IMR-90 (cell line): ENCODE measurements at regions not wholly inside any gene's neighbourhood (a gene's known extent, or its start where the extent isn't known, plus 50 kb on each side); places are given as distances from the start of the nearest gene placed in this dataset.

ENCODE experiments used
- ATAC-seq: fragments of 200-7000 bp; cut with Tn5 transposase; 2 replicates; pipeline ENCODE4 v1.9.1; 2020; ENCODE audit warnings: low read depth, mild to moderate bottlenecking, moderate library complexity
- BruUV-seq: library from RNA; stranded (reverse); fragments of 400-500 nt; replicated peaks from 2 replicates; lab custom pipeline; 2021; lab: Mats Ljungman, UMichigan
- CTCF ChIA-PET: fragments of 300-600 bp; formaldehyde crosslinking; extraction: SDS; loops from one replicate; lab custom pipeline; 2021; ENCODE audit warnings: antibody characterized with exemption; lab: Yijun Ruan, JAX
- POLR2A ChIA-PET: fragments of 300-600 bp; sonication (Branson Sonifier 250); formaldehyde crosslinking; loops from one replicate; lab custom pipeline; 2022; ENCODE audit warnings: antibody characterized with exemption; ENCODE audit not compliant: unreplicated experiment; lab: Charles Lee
- DNase-seq: peaks from one replicate; pipeline ENCODE4 v3.0.0; 2013
- H2AFZ ChIP-seq: replicated peaks from 2 replicates; pipeline ENCODE3; 2013; ENCODE audit warnings: low read length, mild to moderate bottlenecking; ENCODE audit not compliant: poor library complexity
- H2AK5ac ChIP-seq: 2 replicates; pipeline ENCODE4 v1.6.1; 2013; ENCODE audit warnings: low read depth, low read length, inconsistent platforms
- H2AK9ac ChIP-seq: replicated peaks from 2 replicates; pipeline ENCODE3; 2013; ENCODE audit warnings: mild to moderate bottlenecking, low read depth, low read length, moderate library complexity; ENCODE audit not compliant: poor library complexity
- H2BK120ac ChIP-seq: 2 replicates; pipeline ENCODE4 v1.6.1; 2013; ENCODE audit warnings: low read depth, low read length, inconsistent platforms
- H2BK15ac ChIP-seq: 3 replicates; pipeline ENCODE4 v1.6.1; 2013; ENCODE audit warnings: low read depth, low read length, inconsistent platforms
- H2BK20ac ChIP-seq: 2 replicates; pipeline ENCODE4 v1.6.1; 2013; ENCODE audit warnings: low read depth, mild to moderate bottlenecking, inconsistent platforms, low read length, moderate library complexity
- H2BK5ac ChIP-seq: 2 replicates; pipeline ENCODE4 v1.6.1; 2013; ENCODE audit warnings: mild to moderate bottlenecking, low read depth, low read length, inconsistent platforms; ENCODE audit not compliant: poor library complexity, severe bottlenecking
- H3K14ac ChIP-seq: replicated peaks from 2 replicates; pipeline ENCODE4 v1.6.1; 2013; ENCODE audit warnings: low read depth, low read length, inconsistent platforms
- H3K18ac ChIP-seq: 2 replicates; pipeline ENCODE4 v1.6.1; 2013; ENCODE audit warnings: low read depth, low read length, control low read depth
- H3K23ac ChIP-seq: 2 replicates; pipeline ENCODE4 v1.6.1; 2013; ENCODE audit warnings: low read depth, low read length, inconsistent platforms
- H3K27ac ChIP-seq: 2 replicates; pipeline ENCODE4 v1.5.1; 2013; ENCODE audit warnings: mild to moderate bottlenecking, control low read depth, low read length; ENCODE audit not compliant: insufficient read depth
- H3K27me3 ChIP-seq: 2 replicates; pipeline ENCODE4 v1.6.1; 2013; ENCODE audit warnings: low read length; ENCODE audit not compliant: control insufficient read depth, insufficient read depth
- H3K36me3 ChIP-seq: 2 replicates; pipeline ENCODE4 v1.6.1; 2013; ENCODE audit warnings: low read length, mixed read lengths; ENCODE audit not compliant: control insufficient read depth, insufficient read depth
- H3K4ac ChIP-seq: 2 replicates; pipeline ENCODE4 v1.6.1; 2013; ENCODE audit warnings: low read depth, low read length, inconsistent platforms
- H3K4me1 ChIP-seq: 2 replicates; pipeline ENCODE4 v1.6.1; 2013; ENCODE audit warnings: low read length, mixed read lengths; ENCODE audit not compliant: control insufficient read depth, insufficient read depth
- H3K4me2 ChIP-seq: 2 replicates; pipeline ENCODE4 v1.6.1; 2013; ENCODE audit warnings: low read depth, mild to moderate bottlenecking, control low read depth, low read length, moderate library complexity
- H3K4me3 ChIP-seq: 2 replicates; pipeline ENCODE4 v1.5.1; 2013; ENCODE audit warnings: low read depth, mild to moderate bottlenecking, control low read depth, low read length, moderate library complexity; ENCODE audit not compliant: insufficient read depth
- H3K56ac ChIP-seq: 2 replicates; pipeline ENCODE4 v1.6.1; 2013; ENCODE audit warnings: low read length, inconsistent platforms; ENCODE audit not compliant: insufficient read depth; ENCODE audit errors: extremely low read depth
- H3K79me1 ChIP-seq, 2 experiments: 2 replicates each; pipeline ENCODE4 v1.6.1; 2013; ENCODE audit warnings: low read length in 2 of 2, inconsistent platforms in 1 of 2, low read depth in 1 of 2
- H3K9ac ChIP-seq: 2 replicates; pipeline ENCODE4 v1.6.1; 2013; ENCODE audit warnings: low read depth, low read length, control low read depth
- H3K9me1 ChIP-seq: 2 replicates; pipeline ENCODE4 v1.6.1; 2013; ENCODE audit warnings: low read length, inconsistent platforms; ENCODE audit not compliant: insufficient read depth
- H3K9me3 ChIP-seq: 2 replicates; pipeline ENCODE4 v1.6.1; 2013; ENCODE audit warnings: low read length; ENCODE audit not compliant: control insufficient read depth, insufficient read depth
- H4K20me1 ChIP-seq: 2 replicates; pipeline ENCODE4 v1.6.1; 2013; ENCODE audit warnings: low read length, inconsistent platforms; ENCODE audit not compliant: insufficient read depth
- H4K5ac ChIP-seq: 2 replicates; pipeline ENCODE4 v1.6.1; 2013; ENCODE audit warnings: mild to moderate bottlenecking, low read depth, low read length, control low read depth
- H4K8ac ChIP-seq, 2 experiments: 2 replicates each; pipeline ENCODE4 v1.6.1; 2013; ENCODE audit warnings: low read depth in 2 of 2, low read length in 2 of 2, control low read depth in 1 of 2, inconsistent platforms in 1 of 2
- H4K91ac ChIP-seq: 2 replicates; pipeline ENCODE4 v1.6.1; 2013; ENCODE audit warnings: low read depth, low read length, inconsistent platforms; ENCODE audit not compliant: insufficient read depth
- BHLHE40 ChIP-seq: fragments of 150-350 bp; IDR thresholded peaks from 2 replicates; pipeline ENCODE4 v1.6.1; 2016; ENCODE audit warnings: mild to moderate bottlenecking, low read depth, low read length
- CEBPB ChIP-seq: IDR thresholded peaks from 2 replicates; pipeline ENCODE4 v1.6.1; 2012; ENCODE audit warnings: low read depth, low read length, improper control_type of control experiment
- CHD1 ChIP-seq: IDR thresholded peaks from 2 replicates; pipeline ENCODE4 v1.6.1; 2012; ENCODE audit warnings: low read depth, low read length, improper control_type of control experiment
- CTCF ChIP-seq: conservative IDR thresholded peaks from 2 replicates; pipeline ENCODE4 v1.5.1; 2012; ENCODE audit warnings: mild to moderate bottlenecking, low read depth, low read length, improper control_type of control experiment
- ELK1 ChIP-seq: fragments of 150-350 bp; IDR thresholded peaks from 2 replicates; pipeline ENCODE4 v1.6.1; 2016; ENCODE audit warnings: low read depth, mild to moderate bottlenecking, low read length, moderate library complexity, borderline replicate concordance
- FOS ChIP-seq: fragments of 150-350 bp; IDR thresholded peaks from 2 replicates; pipeline ENCODE4 v1.6.1; 2016; ENCODE audit warnings: low read depth, low read length
- MAZ ChIP-seq: IDR thresholded peaks from 2 replicates; pipeline ENCODE4 v1.6.1; 2012; ENCODE audit warnings: low read depth, mild to moderate bottlenecking, low read length, improper control_type of control experiment, moderate library complexity, borderline replicate concordance
- NFE2L2 ChIP-seq: fragments of 150-350 bp; IDR thresholded peaks from 2 replicates; pipeline ENCODE4 v1.6.1; 2016; ENCODE audit warnings: low read depth, mild to moderate bottlenecking, low read length
- POLR2A ChIP-seq: IDR thresholded peaks from 2 replicates; pipeline ENCODE4 v1.6.1; 2012; ENCODE audit warnings: mild to moderate bottlenecking, low read depth, low read length
- RAD21 ChIP-seq: IDR thresholded peaks from 2 replicates; pipeline ENCODE4 v1.6.1; 2012; ENCODE audit warnings: low read length, improper control_type of control experiment
- RCOR1 ChIP-seq: IDR thresholded peaks from 2 replicates; pipeline ENCODE4 v1.6.1; 2012; ENCODE audit warnings: mild to moderate bottlenecking, low read length, improper control_type of control experiment; ENCODE audit not compliant: insufficient replicate concordance
- RFX5 ChIP-seq: IDR thresholded peaks from 2 replicates; pipeline ENCODE4 v1.8.0; 2012; ENCODE audit warnings: low read depth, mild to moderate bottlenecking, low read length, moderate library complexity
- SMC3 ChIP-seq: fragments of 150-350 bp; IDR thresholded peaks from 2 replicates; pipeline ENCODE4 v1.6.1; 2016; ENCODE audit warnings: low read depth, mild to moderate bottlenecking, antibody characterized with exemption, low read length, moderate library complexity
- USF2 ChIP-seq: fragments of 150-350 bp; IDR thresholded peaks from 2 replicates; pipeline ENCODE4 v1.6.1; 2017; ENCODE audit warnings: mild to moderate bottlenecking, antibody characterized with exemption, low read length, low read depth
- WGBS, 2 experiments: methylation state at CpG; one replicate each; pipeline versions ENCODE4 v1.1.5 to v1.1.7; 2013; ENCODE audit warnings: missing lambda C conversion rate in 2 of 2; ENCODE audit not compliant: insufficient read length in 1 of 2; ENCODE audit errors: extremely low coverage in 2 of 2; 5-methylcytosine and 5-hydroxymethylcytosine counted together
- dilution Hi-C: fragments of 300-500 bp; cut with HindIII; formaldehyde crosslinking; loops from one replicate; pipeline ENCODE4 v1.14.3; 2018; ENCODE audit warnings: low sequenced_read_pairs; ENCODE audit not compliant: unreplicated experiment
- in situ Hi-C: fragments of 300-500 bp; cut with MboI; formaldehyde crosslinking; loops from 3 replicates; pipeline ENCODE4 v1.14.3; 2019; ENCODE audit warnings: low sequenced_read_pairs, inconsistent platforms, mixed read lengths
- intact Hi-C: fragments of 100-400 bp; cut with micrococcal nuclease; formaldehyde crosslinking; loops from 2 replicates; pipeline ENCODE4 v1.10.0; 2022

GRCh38 chr2:131724019-131724418 lies 196.3 kb downstream of the CCDC74A start:
- Histone ChIP-seq H2AK5ac (no peak overlapping the region), H3K9me1 (no peaks in the 10 kb centered on the region), H4K5ac (no peak overlapping the region), H2AK9ac (no peak overlapping the region), H4K8ac (no peak overlapping the region), H3K36me3 (peaks cover 6% of the 10 kb centered on the region; the same call in 1 of the 2 replicates), H2BK15ac (no peak overlapping the region), H3K27me3 (no peaks in the 10 kb centered on the region), H3K4me3 (no peak overlapping the region), H3K79me1 (no peaks in the 10 kb centered on the region), H2BK5ac (no peak overlapping the region), H3K9me3 (no peaks in the 10 kb centered on the region), H3K9ac (no peak overlapping the region), H3K23ac (no peak overlapping the region), H3K4ac (no peak overlapping the region), H3K4me2 (no peak overlapping the region), H3K18ac (no peak overlapping the region), H2BK20ac (no peak overlapping the region), H2BK120ac (no peak overlapping the region), H4K20me1 (no peaks in the 10 kb centered on the region), H3K27ac (no peak overlapping the region), H2AFZ (no peak overlapping the region), H4K91ac (no peak overlapping the region), H3K4me1 (no peaks in the 10 kb centered on the region), H3K14ac (no peak overlapping the region), H3K56ac (no peak overlapping the region)
- dilution Hi-C loops, result no loop called here
- BruUV-seq, result no TSS peak
- in situ Hi-C loops, result no loop called here
- intact Hi-C loops, result no loop called here
- WGBS, 2 experiments, result 28% methylated on average over 8 of the region's 46 CpGs; no CpG with 5 or more reads in 1 of the 2 experiments
- no peak for DNase-seq
- no peak for TF ChIP-seq USF2
- TF ChIP-seq CTCF, result no peak
- TF ChIP-seq CHD1, result no peak
- TF ChIP-seq NFE2L2, result no peak
- TF ChIP-seq RAD21, result no peak
- no peak for TF ChIP-seq POLR2A
- TF ChIP-seq RFX5, result no peak
- TF ChIP-seq BHLHE40, result no peak
- no peak for TF ChIP-seq CEBPB
- no peak for TF ChIP-seq ELK1
- no peak for TF ChIP-seq MAZ
- TF ChIP-seq RCOR1, result no peak
- TF ChIP-seq FOS, result no peak
- TF ChIP-seq SMC3, result no peak
- ATAC-seq, result no peak
- ChIA-PET CTCF (no interaction called here), POLR2A (no interaction called here)
